CD14-positive monocyte (primary cell): ENCODE measurements at regions not wholly inside any gene's neighbourhood (a gene's known extent, or its start where the extent isn't known, plus 50 kb on each side); places are given as distances from the start of the nearest gene placed in this dataset.

Experiments used
- DNase-seq, 3 donors: peaks; one replicate each; pipeline ENCODE4 v3.0.0-alpha.2; 2011 to 2022
- H2AFZ ChIP-seq: 2 replicates; pipeline ENCODE4 v1.6.0; 2012; ENCODE audit warnings: mild to moderate bottlenecking, low read depth, low read length, inconsistent platforms; ENCODE audit not compliant: insufficient read depth, poor library complexity, severe bottlenecking
- H3K27ac ChIP-seq, 2 donors: 1 replicate in 1 of 2; 2 replicates in 1 of 2; pipeline ENCODE4 v1.5.1; 2012 to 2013; ENCODE audit warnings: low read length in 2 of 2, control low read depth in 1 of 2, inconsistent platforms in 1 of 2, low read depth in 1 of 2, mild to moderate bottlenecking in 1 of 2
- H3K27me3 ChIP-seq, 2 donors: one replicate each; pipeline versions ENCODE4 v1.6.0 to v1.6.1; 2011 to 2013; ENCODE audit warnings: low read length in 2 of 2; ENCODE audit not compliant: control insufficient read depth in 2 of 2, insufficient read depth in 2 of 2
- H3K36me3 ChIP-seq, 2 donors: replicated peaks in 1 of 2; 1 replicate in 1 of 2; 2 replicates in 1 of 2; pipeline versions ENCODE4 v1.5.1 to v1.6.1; 2012 to 2013; ENCODE audit warnings: low read length in 2 of 2, control low read depth in 1 of 2, inconsistent platforms in 1 of 2, mild to moderate bottlenecking in 1 of 2; ENCODE audit not compliant: insufficient read depth in 2 of 2, control insufficient read depth in 1 of 2
- H3K4me1 ChIP-seq, 2 donors: 1 replicate in 1 of 2; 2 replicates in 1 of 2; pipeline versions ENCODE4 v1.5.1 to v1.6.1; 2012 to 2013; ENCODE audit warnings: low read length in 2 of 2, control low read depth in 1 of 2, inconsistent platforms in 1 of 2, mild to moderate bottlenecking in 1 of 2, moderate library complexity in 1 of 2; ENCODE audit not compliant: insufficient read depth in 2 of 2, control insufficient read depth in 1 of 2
- H3K4me2 ChIP-seq: replicated peaks from 2 replicates; pipeline ENCODE3; 2012; ENCODE audit warnings: low read length, moderate library complexity, mild to moderate bottlenecking; ENCODE audit not compliant: poor library complexity, severe bottlenecking; ENCODE audit errors: extremely low read depth
- H3K4me3 ChIP-seq, 3 experiments: fragments of 200-600 bp in 1 of 3; sonication (generic) in 1 of 3; replicated peaks in 1 of 3; 1 replicate in 2 of 3; 2 replicates in 1 of 3; pipeline ENCODE4 v1.5.1; 2011 to 2013; ENCODE audit warnings: low read length in 3 of 3, mild to moderate bottlenecking in 3 of 3, control low read depth in 2 of 3, low read depth in 2 of 3, inconsistent platforms in 1 of 3, moderate library complexity in 1 of 3
- H3K79me2 ChIP-seq: 2 replicates; pipeline ENCODE4 v1.6.0; 2012; ENCODE audit warnings: mild to moderate bottlenecking, control low read depth, inconsistent platforms, low read length, moderate library complexity; ENCODE audit not compliant: insufficient read depth
- H3K9ac ChIP-seq: 2 replicates; pipeline ENCODE4 v1.6.0; 2017; ENCODE audit warnings: low read length, mild to moderate bottlenecking; ENCODE audit not compliant: insufficient read depth, poor library complexity, severe bottlenecking
- H3K9me3 ChIP-seq, 2 donors: replicated peaks in 1 of 2; 1 replicate in 1 of 2; 2 replicates in 1 of 2; pipeline versions ENCODE4 v1.5.1 to v1.6.1; 2012 to 2013; ENCODE audit warnings: low read length in 2 of 2, control low read depth in 1 of 2; ENCODE audit not compliant: control insufficient read depth in 1 of 2, insufficient read depth in 1 of 2
- H4K20me1 ChIP-seq: 2 replicates; pipeline ENCODE4 v1.6.0; 2012; ENCODE audit warnings: mild to moderate bottlenecking, low read length, control low read depth, moderate library complexity; ENCODE audit not compliant: insufficient read depth
- H3K27ac Mint-ChIP-seq, 7 donors: one replicate each; pipeline ENCODE4 v1.8.0; 2020; ENCODE audit warnings: mild to moderate bottlenecking in 7 of 7, mixed read lengths in 7 of 7, moderate library complexity in 6 of 7, inconsistent platforms in 2 of 7
- H3K27me3 Mint-ChIP-seq, 3 donors: one replicate each; pipeline ENCODE4 v1.8.0; 2021 to 2022; ENCODE audit warnings: low read depth in 3 of 3, mild to moderate bottlenecking in 3 of 3, mixed read lengths in 3 of 3, moderate library complexity in 3 of 3, inconsistent platforms in 1 of 3
- H3K36me3 Mint-ChIP-seq, 2 donors: one replicate each; pipeline ENCODE4 v1.8.0; 2020; ENCODE audit warnings: mixed read lengths in 2 of 2, inconsistent platforms in 1 of 2, mild to moderate bottlenecking in 1 of 2
- H3K4me1 Mint-ChIP-seq: one replicate; pipeline ENCODE4 v1.8.0; 2020; ENCODE audit warnings: mild to moderate bottlenecking, mixed read lengths
- H3K4me3 Mint-ChIP-seq, 2 donors: one replicate each; pipeline ENCODE4 v1.8.0; 2020; ENCODE audit warnings: mild to moderate bottlenecking in 2 of 2, mixed read lengths in 2 of 2, moderate library complexity in 1 of 2
- H3K9me3 Mint-ChIP-seq, 7 donors: one replicate each; pipeline ENCODE4 v1.8.0; 2020 to 2022; ENCODE audit warnings: mixed read lengths in 7 of 7, mild to moderate bottlenecking in 6 of 7, moderate library complexity in 6 of 7, inconsistent platforms in 2 of 7
- WGBS: methylation state at CpG from one replicate; pipeline ENCODE4 v1.1.5; 2013; ENCODE audit warnings: missing lambda C conversion rate; ENCODE audit not compliant: insufficient coverage; 5-methylcytosine and 5-hydroxymethylcytosine counted together
- intact Hi-C, 2 donors: fragments of 100-400 bp; cut with micrococcal nuclease; formaldehyde crosslinking; loops; one replicate each; pipeline versions ENCODE4 v1.15.0 to v1.15.1; 2023
- TF ChIP-seq, protein P1 (sequence below): fragments of 200-600 bp; IDR thresholded peaks from one replicate; pipeline ENCODE4 v1.8.0; 2022; ENCODE audit warnings: antibody characterized with exemption, mild to moderate bottlenecking

DNA sequence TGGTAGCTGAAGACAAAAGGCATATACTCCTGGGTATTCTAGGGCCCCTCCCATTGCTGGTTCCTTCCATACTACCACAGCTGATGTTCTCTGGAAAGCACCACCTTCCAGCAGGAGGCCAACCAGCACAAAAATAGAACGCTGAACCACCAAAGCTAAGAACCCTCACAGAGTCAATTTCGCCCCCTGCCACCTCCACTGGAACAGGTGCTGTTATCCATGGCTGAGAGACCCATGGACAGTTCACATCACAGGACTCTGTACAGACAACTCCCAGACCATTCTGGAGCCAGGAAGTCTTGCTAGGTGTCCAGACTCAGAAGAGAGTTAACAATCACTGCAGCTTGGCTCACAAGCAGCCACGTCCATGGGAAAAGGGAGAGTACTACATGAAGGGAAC is 1851.5 kb upstream of the NUDT12 start:
- Histone ChIP-seq H3K36me3 (no peaks in the 10 kb centered on the region), H3K9me3 (peaks cover 20 to 24% of the 10 kb centered on the region in 2 donors), H3K79me2 (no peaks in the 10 kb centered on the region), H2AFZ (no peak overlapping the region), H3K27ac (no peak overlapping the region), H4K20me1 (no peaks in the 10 kb centered on the region), H3K27me3 (no peaks in the 10 kb centered on the region), H3K9ac (no peak overlapping the region), H3K4me3 (no peak overlapping the region), H3K4me1 (no peaks in the 10 kb centered on the region), H3K4me2 (no peak overlapping the region)
- no peak for DNase-seq
- 95% methylated on average over 2 of the region's 3 CpGs for WGBS
- H3K27ac Mint-ChIP-seq = no peak overlapping the region
- peaks cover 5 to 29% (median 18%) of the 10 kb centered on the region in 7 donors for H3K9me3 Mint-ChIP-seq
- peaks cover 0 to under 1% (median 0%) of the 10 kb centered on the region in 3 donors for H3K27me3 Mint-ChIP-seq
- intact Hi-C loops = no loop called here
- TF ChIP-seq, protein P1, sequence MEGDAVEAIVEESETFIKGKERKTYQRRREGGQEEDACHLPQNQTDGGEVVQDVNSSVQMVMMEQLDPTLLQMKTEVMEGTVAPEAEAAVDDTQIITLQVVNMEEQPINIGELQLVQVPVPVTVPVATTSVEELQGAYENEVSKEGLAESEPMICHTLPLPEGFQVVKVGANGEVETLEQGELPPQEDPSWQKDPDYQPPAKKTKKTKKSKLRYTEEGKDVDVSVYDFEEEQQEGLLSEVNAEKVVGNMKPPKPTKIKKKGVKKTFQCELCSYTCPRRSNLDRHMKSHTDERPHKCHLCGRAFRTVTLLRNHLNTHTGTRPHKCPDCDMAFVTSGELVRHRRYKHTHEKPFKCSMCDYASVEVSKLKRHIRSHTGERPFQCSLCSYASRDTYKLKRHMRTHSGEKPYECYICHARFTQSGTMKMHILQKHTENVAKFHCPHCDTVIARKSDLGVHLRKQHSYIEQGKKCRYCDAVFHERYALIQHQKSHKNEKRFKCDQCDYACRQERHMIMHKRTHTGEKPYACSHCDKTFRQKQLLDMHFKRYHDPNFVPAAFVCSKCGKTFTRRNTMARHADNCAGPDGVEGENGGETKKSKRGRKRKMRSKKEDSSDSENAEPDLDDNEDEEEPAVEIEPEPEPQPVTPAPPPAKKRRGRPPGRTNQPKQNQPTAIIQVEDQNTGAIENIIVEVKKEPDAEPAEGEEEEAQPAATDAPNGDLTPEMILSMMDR = no peak
- no peak overlapping the region for H3K4me3 Mint-ChIP-seq
- no peaks in the 10 kb centered on the region for H3K36me3 Mint-ChIP-seq
- no peaks in the 10 kb centered on the region for H3K4me1 Mint-ChIP-seq

DNA sequence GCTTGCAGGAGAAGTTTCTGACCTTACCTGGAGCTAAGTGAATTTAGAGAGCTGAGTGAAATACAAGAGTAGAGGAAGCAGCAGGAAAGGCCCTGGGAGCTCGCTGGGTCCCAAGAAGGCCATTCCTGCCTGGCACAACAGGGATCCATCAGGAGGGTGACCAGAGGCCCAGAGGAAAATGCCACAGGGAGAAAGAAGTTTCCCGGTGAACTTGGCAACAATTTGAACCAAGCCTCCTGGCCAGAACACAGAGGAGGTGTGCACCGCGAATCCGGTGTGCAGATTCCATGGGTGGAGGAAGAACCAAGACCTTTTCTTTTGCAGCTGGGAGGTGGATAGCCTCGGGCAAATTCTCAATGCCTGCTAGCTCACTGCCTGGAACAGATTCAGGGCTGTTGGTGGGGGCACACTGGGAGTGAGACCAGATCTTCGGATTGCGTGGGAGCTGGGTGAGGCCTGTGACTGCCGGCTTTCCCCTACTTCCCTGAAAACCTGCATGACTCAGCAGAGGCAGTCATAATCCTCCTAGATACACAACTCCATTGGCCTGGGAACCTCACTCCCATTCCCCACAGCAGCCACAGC is 1850.9 kb upstream of the NUDT12 start:
- no peaks in the 10 kb centered on the region for H3K27me3 ChIP-seq
- no peak overlapping the region for H3K27ac ChIP-seq
- no peaks in the 10 kb centered on the region for H3K79me2 ChIP-seq
- Mint-ChIP-seq H3K4me1 (no peaks in the 10 kb centered on the region), H3K27me3 (no peaks in the 10 kb centered on the region), H3K9me3 (peaks cover 2 to 26% (median 16%) of the 10 kb centered on the region in 7 donors), H3K36me3 (no peaks in the 10 kb centered on the region), H3K27ac (no peak overlapping the region), H3K4me3 (no peak overlapping the region)
- no peak overlapping the region for H2AFZ ChIP-seq
- H3K9me3 ChIP-seq = peaks cover 20 to 22% of the 10 kb centered on the region in 2 donors
- H3K4me3 ChIP-seq = no peak overlapping the region
- H3K4me2 ChIP-seq = no peak overlapping the region
- 94% methylated on average over 9 of the region's 9 CpGs for WGBS
- H3K36me3 ChIP-seq = no peaks in the 10 kb centered on the region
- H4K20me1 ChIP-seq = no peaks in the 10 kb centered on the region
- intact Hi-C loops = no loop called here
- DNase-seq = no peak
- TF ChIP-seq, protein P1 = no peak
- H3K4me1 ChIP-seq = no peaks in the 10 kb centered on the region
- no peak overlapping the region for H3K9ac ChIP-seq
